Dedifferentiated amniotic fluid mesenchymal stem cell (primary cell): ENCODE measurements at regions not wholly inside any gene's neighbourhood (a gene's known extent, or its start where the extent isn't known, plus 50 kb on each side); places are given as distances from the start of the nearest gene placed in this dataset.
"Not testable (repeated sequence)": the region's sequence is repeated elsewhere in the genome, so short reads cannot be mapped to it uniquely, and the experiment has no call there.

Experiments used
- DNase-seq: peaks from one replicate; pipeline ENCODE4 v3.0.0-alpha.2; 2016; ENCODE audit errors: extremely low spot score

GRCh38 chr1:194825382-194825781 is 1639.0 kb upstream of the B3GALT2 start:
- no peak for DNase-seq

- DNase-seq, result no peak
Measured at GRCh38 chr1:194821091-194821490, 1634.7 kb upstream of the B3GALT2 start.

- no peak for DNase-seq
Measured at GRCh38 chr1:194818674-194819073, 1632.3 kb upstream of the B3GALT2 start.

GRCh38 chr1:194816859-194817258 is 1630.4 kb upstream of the B3GALT2 start:
- no peak for DNase-seq

- no peak for DNase-seq
Measured at GRCh38 chr1:194813096-194813495, 1626.7 kb upstream of the B3GALT2 start.

- no peak for DNase-seq
Measured at GRCh38 chr1:194809665-194810064, 1623.3 kb upstream of the B3GALT2 start.

GRCh38 chr1:194809215-194809614 is 1622.8 kb upstream of the B3GALT2 start:
- no peak for DNase-seq

- no peak for DNase-seq
Measured at GRCh38 chr1:194807530-194808220, 1621.3 kb upstream of the B3GALT2 start.

GRCh38 chr1:194802572-194802971 is 1616.2 kb upstream of the B3GALT2 start:
- no peak for DNase-seq

- DNase-seq, result no peak
Measured at GRCh38 chr1:194795917-194796593, 1609.6 kb upstream of the B3GALT2 start.

- DNase-seq, result no peak
Measured at GRCh38 chr1:194787001-194787400, 1600.6 kb upstream of the B3GALT2 start.

GRCh38 chr1:194786027-194786426 is 1599.6 kb upstream of the B3GALT2 start:
- DNase-seq, result no peak

- no peak for DNase-seq
Measured at GRCh38 chr1:194776657-194777056, 1590.2 kb upstream of the B3GALT2 start.

- no peak for DNase-seq
Measured at GRCh38 chr1:194774535-194774934, 1588.1 kb upstream of the B3GALT2 start.

- DNase-seq, result no peak
Measured at GRCh38 chr1:194755241-194755994, 1569.0 kb upstream of the B3GALT2 start.

GRCh38 chr1:194738843-194739242 is 1552.4 kb upstream of the B3GALT2 start:
- not testable (repeated sequence) for DNase-seq

- DNase-seq, result no peak
Measured at GRCh38 chr1:194734970-194735369, 1548.6 kb upstream of the B3GALT2 start.

- DNase-seq, result no peak
Measured at GRCh38 chr1:194731025-194731424, 1544.6 kb upstream of the B3GALT2 start.

- DNase-seq, result no peak
Measured at GRCh38 chr1:194730304-194730703, 1543.9 kb upstream of the B3GALT2 start.

GRCh38 chr1:194723067-194723466 is 1536.7 kb upstream of the B3GALT2 start:
- no peak for DNase-seq

- peak; percentile 59 for DNase-seq
Measured at GRCh38 chr1:194717941-194718340, 1531.5 kb upstream of the B3GALT2 start.

- no peak for DNase-seq
Measured at GRCh38 chr1:194717334-194717733, 1530.9 kb upstream of the B3GALT2 start.

- DNase-seq, result no peak
Measured at GRCh38 chr1:194710671-194711070, 1524.3 kb upstream of the B3GALT2 start.
